ENCODE measurements at regions not wholly inside any gene's neighbourhood (a gene's known extent, or its start where the extent isn't known, plus 50 kb on each side); places are given as distances from the start of the nearest gene placed in this dataset.

GRCh38 chr13:108558489-108558888 lies 70.9 kb upstream of the MYO16 start:
- Histone ChIP-seq H3K9me3 (no peaks in the 10 kb centered on the region), H3K4me3 (no peak overlapping the region), H3K4me1 (ENCODE audit: low read depth) (no peaks in the 10 kb centered on the region), H3K36me3 (ENCODE audit: low read depth) (no peaks in the 10 kb centered on the region)
- intact Hi-C loops (cut with DNase I, micrococcal nuclease) = no loop called here
- no peak for TF ChIP-seq CTCF (IDR thresholded peaks at IDR 0.05)
- ATAC-seq (no peak), DNase-seq (no peak)

GRCh38 chr13:108560093-108560492 lies 69.3 kb upstream of the MYO16 start:
- no peaks in the 10 kb centered on the region for H3K4me1 ChIP-seq (ENCODE audit: low read depth)
- no peaks in the 10 kb centered on the region for H3K9me3 ChIP-seq
- DNase-seq (no peak), ATAC-seq (no peak)
- intact Hi-C loops (cut with DNase I, micrococcal nuclease) = no loop called here
- TF ChIP-seq CTCF (IDR thresholded peaks at IDR 0.05) = no peak
- no peaks in the 10 kb centered on the region for H3K36me3 ChIP-seq (ENCODE audit: low read depth)
- H3K4me3 ChIP-seq = no peak overlapping the region

GRCh38 chr13:108561149-108561548 lies 68.3 kb upstream of the MYO16 start:
- no peak for ATAC-seq
- no peaks in the 10 kb centered on the region for H3K4me1 ChIP-seq (ENCODE audit: low read depth)
- DNase-seq = no peak
- H3K9me3 ChIP-seq = no peaks in the 10 kb centered on the region
- no peaks in the 10 kb centered on the region for H3K36me3 ChIP-seq (ENCODE audit: low read depth)
- no peak overlapping the region for H3K4me3 ChIP-seq
- intact Hi-C loops (cut with DNase I, micrococcal nuclease) = no loop called here
- no peak for TF ChIP-seq CTCF (IDR thresholded peaks at IDR 0.05)

GRCh38 chr13:108566413-108567170 lies 62.8 kb upstream of the MYO16 start:
- H3K36me3 ChIP-seq (ENCODE audit: low read depth) = no peaks in the 10 kb centered on the region
- ATAC-seq (no peak), DNase-seq (no peak)
- H3K4me1 ChIP-seq (ENCODE audit: low read depth) = no peaks in the 10 kb centered on the region
- intact Hi-C loops (cut with DNase I, micrococcal nuclease) = no loop called here
- H3K4me3 ChIP-seq = no peak overlapping the region
- H3K9me3 ChIP-seq = no peaks in the 10 kb centered on the region
- TF ChIP-seq CTCF (IDR thresholded peaks at IDR 0.05) = no peak

- DNase-seq = no peak
- ATAC-seq = no peak
- intact Hi-C loops (cut with DNase I, micrococcal nuclease) = no loop called here
- no peaks in the 10 kb centered on the region for H3K9me3 ChIP-seq
- H3K36me3 ChIP-seq (ENCODE audit: low read depth) = no peaks in the 10 kb centered on the region
- H3K4me3 ChIP-seq = no peak overlapping the region
- TF ChIP-seq CTCF (IDR thresholded peaks at IDR 0.05) = no peak
- no peaks in the 10 kb centered on the region for H3K4me1 ChIP-seq (ENCODE audit: low read depth)
Measured at GRCh38 chr13:108572782-108573211, 56.6 kb upstream of the MYO16 start.
